ENCODE measurements at regions not wholly inside any gene's neighbourhood (a gene's known extent, or its start where the extent isn't known, plus 50 kb on each side); places are given as distances from the start of the nearest gene placed in this dataset.

DNA sequence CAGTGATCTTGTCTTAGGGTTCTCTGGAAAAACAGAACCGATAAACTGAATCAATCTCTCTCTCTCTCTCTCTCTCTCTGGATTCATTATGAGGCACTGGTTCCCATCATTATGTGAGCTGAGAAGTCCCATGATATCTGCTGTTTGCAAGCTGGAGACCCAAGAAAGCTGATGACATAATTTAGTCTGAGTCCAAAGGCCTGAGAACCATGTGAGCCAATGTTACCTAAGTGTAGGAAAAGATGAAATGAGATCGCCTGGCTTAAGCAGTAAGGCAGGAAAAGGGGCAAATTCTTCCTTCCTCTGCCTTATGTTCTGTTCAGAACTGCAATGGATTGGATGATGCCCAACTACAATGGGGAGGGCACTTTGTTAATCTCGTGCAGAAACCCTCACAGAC, 207.4 kb downstream of the RBM46 start:
- TF ChIP-seq, protein P1, sequence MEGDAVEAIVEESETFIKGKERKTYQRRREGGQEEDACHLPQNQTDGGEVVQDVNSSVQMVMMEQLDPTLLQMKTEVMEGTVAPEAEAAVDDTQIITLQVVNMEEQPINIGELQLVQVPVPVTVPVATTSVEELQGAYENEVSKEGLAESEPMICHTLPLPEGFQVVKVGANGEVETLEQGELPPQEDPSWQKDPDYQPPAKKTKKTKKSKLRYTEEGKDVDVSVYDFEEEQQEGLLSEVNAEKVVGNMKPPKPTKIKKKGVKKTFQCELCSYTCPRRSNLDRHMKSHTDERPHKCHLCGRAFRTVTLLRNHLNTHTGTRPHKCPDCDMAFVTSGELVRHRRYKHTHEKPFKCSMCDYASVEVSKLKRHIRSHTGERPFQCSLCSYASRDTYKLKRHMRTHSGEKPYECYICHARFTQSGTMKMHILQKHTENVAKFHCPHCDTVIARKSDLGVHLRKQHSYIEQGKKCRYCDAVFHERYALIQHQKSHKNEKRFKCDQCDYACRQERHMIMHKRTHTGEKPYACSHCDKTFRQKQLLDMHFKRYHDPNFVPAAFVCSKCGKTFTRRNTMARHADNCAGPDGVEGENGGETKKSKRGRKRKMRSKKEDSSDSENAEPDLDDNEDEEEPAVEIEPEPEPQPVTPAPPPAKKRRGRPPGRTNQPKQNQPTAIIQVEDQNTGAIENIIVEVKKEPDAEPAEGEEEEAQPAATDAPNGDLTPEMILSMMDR (IDR thresholded peaks at IDR 0.05): no peak
- TF ChIP-seq POLR2A (IDR thresholded peaks at IDR 0.05): no peak
